HG03280 (cell line): ENCODE measurements at regions not wholly inside any gene's neighbourhood (a gene's known extent, or its start where the extent isn't known, plus 50 kb on each side); places are given as distances from the start of the nearest gene placed in this dataset.

Experiments
- ATAC-seq: cut with Tn5 transposase; IDR thresholded peaks from one replicate; pipeline ENCODE4 v1.9.1; 2021; ENCODE audit warnings: mild to moderate bottlenecking, moderate library complexity; ENCODE audit not compliant: unreplicated experiment

DNA sequence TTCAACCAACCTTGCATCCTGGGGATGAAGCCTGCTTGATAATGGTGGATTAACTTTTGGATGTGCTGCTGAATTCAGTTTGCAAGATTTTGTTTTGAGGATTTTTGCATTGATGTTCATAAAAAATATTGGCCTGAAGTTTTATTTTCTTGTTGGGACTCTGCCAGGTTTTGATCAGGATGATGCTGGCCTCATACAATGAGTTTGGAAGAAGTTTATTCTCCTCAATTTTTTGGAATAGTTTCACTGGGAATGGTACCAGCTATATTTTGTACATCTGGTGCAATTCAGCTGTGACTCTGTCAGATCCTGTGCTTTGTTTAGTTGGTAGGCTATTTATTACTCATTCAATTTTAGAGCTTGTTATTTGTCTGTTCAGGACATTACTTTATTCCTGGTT is 340.3 kb upstream of the TRAM1L1 start:
- ATAC-seq: no peak

GRCh38 chr4:117428536-117428935 is 343.2 kb upstream of the TRAM1L1 start:
- ATAC-seq: no peak

GRCh38 chr4:117429061-117429460 is 343.7 kb upstream of the TRAM1L1 start:
- no peak for ATAC-seq

GRCh38 chr4:117429506-117429905 is 344.1 kb upstream of the TRAM1L1 start:
- ATAC-seq: no peak

GRCh38 chr4:117434424-117434823 is 349.0 kb upstream of the TRAM1L1 start:
- ATAC-seq: no peak

DNA sequence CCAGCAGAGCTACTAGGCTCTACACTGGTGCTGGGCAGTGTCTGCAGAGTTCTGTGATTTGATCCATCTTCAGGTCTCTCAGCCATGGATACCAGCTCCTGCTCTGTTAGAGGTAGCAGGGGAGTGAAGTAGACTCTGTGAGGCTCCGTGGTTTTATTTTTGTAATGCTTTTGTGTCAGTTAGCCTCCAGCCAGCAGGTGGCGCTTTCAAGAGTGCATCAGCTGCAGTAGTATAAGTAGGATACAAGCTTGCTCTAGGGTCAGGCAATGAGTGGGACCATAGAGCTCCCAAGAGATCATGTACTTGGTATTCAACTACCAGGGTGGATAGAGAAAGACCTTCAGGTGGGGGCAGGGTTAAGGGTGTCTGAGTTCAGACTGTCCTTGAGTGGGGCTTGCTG is 362.5 kb upstream of the TRAM1L1 start:
- no peak for ATAC-seq

DNA sequence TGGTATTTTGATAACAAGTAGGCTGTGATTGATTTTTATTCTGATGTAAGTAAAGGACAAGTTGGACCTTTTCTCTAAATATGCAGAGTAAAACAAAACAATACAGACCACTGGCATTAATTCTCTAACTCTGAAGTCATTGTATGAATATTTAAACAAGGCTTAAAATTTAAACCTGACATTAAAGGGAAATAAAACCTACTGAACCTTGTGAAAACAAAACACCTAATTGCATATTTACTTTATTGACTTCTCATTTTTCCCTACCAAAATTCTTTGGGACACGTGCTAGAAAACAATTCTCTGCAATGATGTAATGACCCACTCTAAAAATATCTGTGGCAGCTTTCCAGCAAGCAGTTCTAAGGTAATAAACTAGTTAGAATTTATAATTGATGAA is 369.7 kb upstream of the TRAM1L1 start:
- no peak for ATAC-seq

DNA sequence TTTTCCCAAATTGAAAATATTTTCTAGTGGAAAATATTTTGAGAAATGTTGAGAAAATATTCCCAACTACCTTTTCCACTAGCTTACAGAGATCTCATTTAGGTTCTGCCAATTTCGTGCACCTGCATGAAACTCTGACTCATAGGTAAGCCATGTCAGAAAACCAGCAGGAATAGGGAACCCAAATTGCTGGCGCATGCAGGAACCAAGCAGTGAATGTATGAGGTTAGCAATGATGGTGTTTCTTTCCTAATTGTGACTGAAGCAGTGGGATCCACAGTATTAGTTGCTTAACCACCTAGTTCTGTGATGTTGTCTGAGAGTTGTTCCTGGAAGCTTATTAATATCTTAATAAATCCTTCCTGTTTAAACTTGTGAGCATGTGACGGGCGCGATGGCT is 381.0 kb upstream of the TRAM1L1 start:
- ATAC-seq: no peak

DNA sequence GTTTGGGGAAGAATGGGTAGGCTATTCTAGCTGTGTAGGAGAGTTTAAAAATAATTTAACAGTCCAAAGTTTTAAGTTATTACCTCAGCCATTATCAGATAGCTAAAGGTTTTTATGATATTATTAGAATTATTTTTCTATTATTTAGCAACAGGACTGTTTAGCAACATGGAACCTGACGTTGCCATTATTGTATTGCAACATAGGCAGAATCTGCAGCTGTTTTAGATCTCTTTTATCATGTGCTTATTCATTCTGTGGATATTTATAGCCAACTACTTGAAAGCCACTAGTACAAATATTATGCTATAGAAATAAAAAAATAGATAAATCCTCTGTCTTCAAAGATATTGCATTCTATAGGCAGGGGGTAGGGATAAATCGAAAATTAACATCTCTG is 382.0 kb upstream of the TRAM1L1 start:
- ATAC-seq: no peak

DNA sequence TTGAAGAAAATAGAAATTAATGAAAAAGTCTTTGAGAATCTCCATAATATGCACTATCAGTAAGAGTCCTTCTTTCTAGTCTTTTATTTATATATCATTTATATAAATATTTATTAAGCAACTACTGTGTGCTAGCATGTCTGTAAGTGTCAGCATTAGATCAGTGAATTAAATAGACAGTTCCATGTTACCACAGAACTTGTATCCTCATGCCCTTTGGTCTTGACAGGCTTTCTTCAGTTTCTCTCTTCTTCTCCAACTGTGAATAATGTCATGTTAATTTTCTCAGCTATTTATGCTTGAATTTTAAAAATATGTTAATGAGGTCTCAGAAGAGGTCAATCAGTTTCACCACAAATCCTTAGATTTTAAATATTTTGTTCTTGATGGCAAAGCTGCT is 389.6 kb upstream of the TRAM1L1 start:
- ATAC-seq: no peak

- ATAC-seq: no peak
Observed at GRCh38 chr4:117477925-117478324, 392.5 kb upstream of the TRAM1L1 start.

GRCh38 chr4:117478702-117479101 is 393.3 kb upstream of the TRAM1L1 start:
- no peak for ATAC-seq

DNA sequence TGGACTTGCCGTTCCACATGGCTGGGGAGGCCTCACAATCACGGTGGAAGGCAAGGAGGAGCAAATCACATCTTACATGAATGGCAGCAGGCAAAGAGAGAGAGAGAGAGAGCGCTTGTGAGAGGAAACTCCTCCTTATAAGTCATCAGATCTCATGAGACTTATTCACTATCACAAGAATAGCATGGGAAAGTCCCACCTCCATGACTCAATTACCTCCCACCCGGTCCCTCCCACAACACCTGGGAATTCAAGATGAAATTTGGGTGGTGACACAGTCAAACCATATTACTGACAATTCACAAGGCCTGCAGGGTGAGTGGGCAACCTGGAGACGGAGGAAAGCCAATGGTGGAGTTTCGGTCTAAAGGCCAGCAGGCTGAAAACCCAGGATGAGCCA is 394.3 kb upstream of the TRAM1L1 start:
- ATAC-seq: no peak

GRCh38 chr4:117481742-117482141 is 396.4 kb upstream of the TRAM1L1 start:
- ATAC-seq: no peak

DNA sequence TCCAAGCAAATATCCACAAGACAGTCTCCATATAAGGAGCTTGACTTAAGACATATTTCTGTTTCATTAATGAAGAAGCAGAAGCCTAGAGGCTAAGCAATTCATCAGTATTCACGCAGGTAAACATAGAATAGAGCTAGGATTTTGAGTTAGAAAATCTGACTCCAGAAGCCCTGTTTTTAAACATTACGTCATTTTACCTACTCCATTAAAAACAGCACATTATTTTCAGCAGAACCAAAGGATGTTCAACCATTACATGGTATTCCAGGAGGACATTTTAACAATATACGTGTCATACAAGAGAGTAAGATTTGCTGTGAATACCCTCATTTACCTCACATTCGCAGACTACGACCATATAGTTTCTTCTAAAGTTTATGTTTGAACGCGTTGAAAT is 403.3 kb upstream of the TRAM1L1 start:
- no peak for ATAC-seq

- no peak for ATAC-seq
Observed at GRCh38 chr4:117489107-117489506, 403.7 kb upstream of the TRAM1L1 start.

- no peak for ATAC-seq
Observed at GRCh38 chr4:117491516-117491915, 406.1 kb upstream of the TRAM1L1 start.

GRCh38 chr4:117495802-117496201 is 410.4 kb upstream of the TRAM1L1 start:
- ATAC-seq: no peak

- no peak for ATAC-seq
Observed at GRCh38 chr4:117512414-117512813, 427.0 kb upstream of the TRAM1L1 start.

DNA sequence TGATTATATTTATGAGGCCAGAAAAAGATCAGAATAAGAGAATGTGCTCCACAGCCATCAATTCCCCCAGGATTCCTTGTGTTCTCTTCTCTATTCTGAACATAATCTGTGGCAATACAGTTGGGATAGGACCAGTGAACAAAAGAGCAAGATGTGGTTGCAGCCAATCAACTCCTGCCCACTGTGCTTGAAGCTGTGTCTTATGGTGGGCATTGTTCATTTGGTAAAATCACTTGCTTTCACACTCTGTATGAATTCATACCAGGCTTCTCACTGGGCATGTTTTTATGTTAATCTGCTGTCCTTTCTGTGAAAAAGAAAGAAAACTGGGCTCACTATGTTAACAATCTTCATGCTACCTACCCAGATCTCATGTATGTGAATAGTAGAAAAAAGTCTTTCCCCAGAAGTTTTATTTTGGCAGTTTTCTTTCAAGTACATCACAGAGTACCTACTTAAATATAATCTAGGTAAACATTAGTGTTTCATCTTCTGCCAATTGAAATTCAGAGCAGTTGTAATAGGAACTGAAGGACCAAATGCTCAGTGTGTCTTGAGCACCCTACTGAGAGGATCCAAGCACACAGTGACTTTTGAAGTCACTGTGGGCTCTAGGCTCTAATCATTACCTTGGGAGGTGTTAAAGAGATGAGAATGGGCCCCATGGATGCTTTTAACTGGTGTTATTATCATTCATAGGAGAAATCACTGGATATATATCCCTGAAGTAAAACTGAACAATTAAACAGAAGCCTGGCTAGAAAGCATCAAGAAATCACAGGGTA is 429.2 kb upstream of the TRAM1L1 start:
- ATAC-seq: no peak

GRCh38 chr4:117515921-117516320 is 430.5 kb upstream of the TRAM1L1 start:
- no peak for ATAC-seq

DNA sequence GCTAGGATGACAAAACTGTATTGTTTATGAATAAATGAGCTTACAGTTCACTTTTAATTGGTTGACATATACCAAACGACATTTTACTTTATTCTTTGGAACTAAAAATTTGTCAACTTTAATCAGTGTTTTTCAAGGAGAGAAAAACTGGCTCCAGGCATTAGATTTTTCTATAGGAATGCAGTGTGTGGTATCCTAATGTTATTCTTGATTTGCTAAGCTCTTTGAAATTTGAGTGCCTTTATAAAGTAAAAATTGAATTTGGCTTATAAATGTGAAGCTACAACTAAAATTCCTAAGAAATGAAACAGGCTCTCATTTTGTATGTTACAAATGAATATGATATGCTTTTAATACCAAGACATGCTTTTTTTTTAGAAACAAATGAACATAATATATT is 442.2 kb upstream of the TRAM1L1 start:
- no peak for ATAC-seq

DNA sequence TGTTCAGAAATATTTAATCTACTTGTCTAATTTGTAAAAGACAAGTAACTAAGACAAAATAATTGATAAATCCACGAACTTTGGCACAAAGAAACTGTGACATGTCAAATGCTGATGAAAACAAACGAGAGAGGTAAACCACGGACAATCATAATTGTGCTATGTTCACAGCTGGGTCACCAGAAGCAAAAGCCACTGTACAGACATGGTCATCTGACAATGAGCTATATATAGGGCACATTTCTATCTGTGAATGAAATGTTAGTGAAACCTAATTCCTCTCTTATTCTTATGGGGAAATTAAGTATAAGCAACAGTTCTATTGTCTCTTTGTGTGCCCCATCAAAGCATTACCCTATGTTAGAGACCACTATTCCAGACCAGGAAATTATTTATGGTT is 444.0 kb upstream of the TRAM1L1 start:
- no peak for ATAC-seq
